Nephron (organoid): ENCODE measurements at regions not wholly inside any gene's neighbourhood (a gene's known extent, or its start where the extent isn't known, plus 50 kb on each side); places are given as distances from the start of the nearest gene placed in this dataset.

Experiments
- H3K27ac Mint-ChIP-seq, 3 experiments: 2 replicates each; pipeline ENCODE4 v1.8.0; 2020; ENCODE audit warnings: mixed read lengths in 3 of 3, mild to moderate bottlenecking in 2 of 3, moderate library complexity in 1 of 3
- H3K27me3 Mint-ChIP-seq: 2 replicates; pipeline ENCODE4 v1.8.0; 2021; ENCODE audit warnings: low read depth, mild to moderate bottlenecking, moderate library complexity, mixed read lengths
- H3K36me3 Mint-ChIP-seq: 2 replicates; pipeline ENCODE4 v1.8.0; 2020; ENCODE audit warnings: low read depth, mixed read lengths
- H3K4me1 Mint-ChIP-seq: 2 replicates; pipeline ENCODE4 v1.8.0; 2020; ENCODE audit warnings: mixed read lengths
- H3K4me3 Mint-ChIP-seq, 3 experiments: 2 replicates each; pipeline ENCODE4 v1.8.0; 2020; ENCODE audit warnings: mild to moderate bottlenecking in 3 of 3, mixed read lengths in 3 of 3, moderate library complexity in 2 of 3
- H3K9me3 Mint-ChIP-seq: 2 replicates; pipeline ENCODE4 v1.8.0; 2020; ENCODE audit warnings: mixed read lengths
- TF ChIP-seq, protein P1 (sequence below), 3 experiments: fragments of 200-600 bp; sonication (generic); IDR thresholded peaks; one replicate each; pipeline ENCODE4 v1.5.0; 2021; ENCODE audit warnings: antibody characterized with exemption in 3 of 3; ENCODE audit not compliant: unreplicated experiment in 3 of 3

GRCh38 chr2:158043181-158043948 lies 58.3 kb upstream of the UPP2 start:
- TF ChIP-seq, protein P1, sequence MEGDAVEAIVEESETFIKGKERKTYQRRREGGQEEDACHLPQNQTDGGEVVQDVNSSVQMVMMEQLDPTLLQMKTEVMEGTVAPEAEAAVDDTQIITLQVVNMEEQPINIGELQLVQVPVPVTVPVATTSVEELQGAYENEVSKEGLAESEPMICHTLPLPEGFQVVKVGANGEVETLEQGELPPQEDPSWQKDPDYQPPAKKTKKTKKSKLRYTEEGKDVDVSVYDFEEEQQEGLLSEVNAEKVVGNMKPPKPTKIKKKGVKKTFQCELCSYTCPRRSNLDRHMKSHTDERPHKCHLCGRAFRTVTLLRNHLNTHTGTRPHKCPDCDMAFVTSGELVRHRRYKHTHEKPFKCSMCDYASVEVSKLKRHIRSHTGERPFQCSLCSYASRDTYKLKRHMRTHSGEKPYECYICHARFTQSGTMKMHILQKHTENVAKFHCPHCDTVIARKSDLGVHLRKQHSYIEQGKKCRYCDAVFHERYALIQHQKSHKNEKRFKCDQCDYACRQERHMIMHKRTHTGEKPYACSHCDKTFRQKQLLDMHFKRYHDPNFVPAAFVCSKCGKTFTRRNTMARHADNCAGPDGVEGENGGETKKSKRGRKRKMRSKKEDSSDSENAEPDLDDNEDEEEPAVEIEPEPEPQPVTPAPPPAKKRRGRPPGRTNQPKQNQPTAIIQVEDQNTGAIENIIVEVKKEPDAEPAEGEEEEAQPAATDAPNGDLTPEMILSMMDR (IDR thresholded peaks at IDR 0.05; ENCODE audit: unreplicated experiment in 3 of 3): no peak
- H3K36me3 Mint-ChIP-seq: no peaks in the 10 kb centered on the region
- H3K27ac Mint-ChIP-seq: peak overlapping the region in 2 of 3 experiments; percentile 36 to 37
- H3K4me3 Mint-ChIP-seq: no peak overlapping the region
- no peaks in the 10 kb centered on the region for H3K9me3 Mint-ChIP-seq
- H3K4me1 Mint-ChIP-seq: peaks cover 68% of the 10 kb centered on the region
- no peaks in the 10 kb centered on the region for H3K27me3 Mint-ChIP-seq

DNA sequence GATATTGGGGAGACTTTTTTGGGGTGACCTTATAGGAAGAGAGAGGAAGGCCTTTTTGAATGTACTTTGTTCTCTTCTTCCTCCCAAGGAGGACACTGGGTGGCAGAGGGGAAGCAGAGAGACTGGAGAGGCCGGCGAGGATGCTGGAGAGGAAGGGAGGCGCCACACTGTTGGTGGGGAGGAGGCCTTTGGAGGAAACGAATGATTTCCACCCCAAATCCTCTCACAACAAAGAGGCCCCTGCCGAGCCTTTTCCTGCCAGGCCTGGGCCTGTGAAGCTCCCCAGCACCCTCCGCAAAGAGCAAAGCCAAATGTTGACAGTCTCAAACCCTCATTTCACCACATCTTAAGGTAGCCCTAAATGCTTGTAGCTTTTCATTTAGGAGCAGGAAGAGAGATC lies 59.0 kb upstream of the UPP2 start:
- TF ChIP-seq, protein P1 (IDR thresholded peaks at IDR 0.05; ENCODE audit: unreplicated experiment in 3 of 3): no peak
- H3K36me3 Mint-ChIP-seq: no peaks in the 10 kb centered on the region
- peak overlapping the region; percentile 36 to 54 (median 37) for H3K27ac Mint-ChIP-seq
- peaks cover 68% of the 10 kb centered on the region for H3K4me1 Mint-ChIP-seq
- H3K9me3 Mint-ChIP-seq: no peaks in the 10 kb centered on the region
- H3K4me3 Mint-ChIP-seq: no peak overlapping the region
- H3K27me3 Mint-ChIP-seq: no peaks in the 10 kb centered on the region

- H3K27me3 Mint-ChIP-seq: no peaks in the 10 kb centered on the region
- H3K4me3 Mint-ChIP-seq: no peak overlapping the region
- H3K27ac Mint-ChIP-seq: peak overlapping the region; percentile 36 to 54 (median 37)
- peaks cover 68% of the 10 kb centered on the region for H3K4me1 Mint-ChIP-seq
- H3K9me3 Mint-ChIP-seq: no peaks in the 10 kb centered on the region
- TF ChIP-seq, protein P1 (IDR thresholded peaks at IDR 0.05; ENCODE audit: unreplicated experiment in 3 of 3): no peak
- no peaks in the 10 kb centered on the region for H3K36me3 Mint-ChIP-seq
These were observed 59.4 kb upstream of the UPP2 start for GRCh38 chr2:158042245-158042644.

DNA sequence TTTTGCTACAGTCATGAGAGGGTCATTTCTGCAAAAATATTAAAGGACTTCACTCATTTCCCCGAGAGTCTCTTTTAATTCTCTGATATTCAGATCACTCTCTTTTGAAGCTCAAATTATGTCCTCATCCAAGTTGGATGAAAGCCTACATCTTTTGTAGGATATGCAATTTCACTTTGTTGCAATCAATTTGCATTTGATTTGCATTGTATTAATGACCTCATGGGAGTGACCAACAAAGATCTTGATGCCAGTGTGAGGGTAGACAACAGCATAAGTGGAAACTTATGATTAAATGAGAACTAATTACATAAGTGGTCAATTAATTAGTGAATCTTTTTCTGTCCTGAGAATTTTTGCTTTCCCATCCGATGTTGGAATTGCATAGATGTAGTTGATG lies 60.3 kb upstream of the UPP2 start:
- H3K4me1 Mint-ChIP-seq: peaks cover 61% of the 10 kb centered on the region
- no peaks in the 10 kb centered on the region for H3K27me3 Mint-ChIP-seq
- H3K36me3 Mint-ChIP-seq: no peaks in the 10 kb centered on the region
- no peak overlapping the region for H3K4me3 Mint-ChIP-seq
- H3K9me3 Mint-ChIP-seq: no peaks in the 10 kb centered on the region
- peak overlapping the region in 1 of 3 experiments; percentile 37 for H3K27ac Mint-ChIP-seq
- TF ChIP-seq, protein P1 (IDR thresholded peaks at IDR 0.05; ENCODE audit: unreplicated experiment in 3 of 3): no peak

DNA sequence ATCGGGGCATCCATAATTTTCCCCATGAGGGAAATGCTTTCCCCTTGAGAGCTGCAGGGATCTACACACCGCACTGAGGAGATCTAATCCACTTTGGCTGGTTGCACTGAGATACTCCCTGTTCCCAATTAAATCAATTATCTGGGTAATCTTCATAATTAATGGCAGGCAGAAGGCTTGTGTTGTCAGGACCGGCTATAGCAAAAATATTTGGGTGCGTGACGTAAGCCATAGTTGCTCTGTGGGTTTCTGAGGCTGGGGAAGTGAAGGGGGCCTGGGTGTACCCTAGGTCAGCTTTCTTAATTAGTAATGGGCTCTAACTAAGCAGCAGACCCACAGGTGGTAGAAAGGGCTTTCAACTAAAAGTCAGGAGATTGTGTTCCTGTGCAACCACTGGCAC lies 62.8 kb upstream of the UPP2 start:
- no peaks in the 10 kb centered on the region for H3K36me3 Mint-ChIP-seq
- TF ChIP-seq, protein P1 (IDR thresholded peaks at IDR 0.05; ENCODE audit: unreplicated experiment in 3 of 3): no peak
- no peaks in the 10 kb centered on the region for H3K9me3 Mint-ChIP-seq
- H3K27me3 Mint-ChIP-seq: no peaks in the 10 kb centered on the region
- H3K4me1 Mint-ChIP-seq: peaks cover 45% of the 10 kb centered on the region
- no peak overlapping the region for H3K4me3 Mint-ChIP-seq
- no peak overlapping the region for H3K27ac Mint-ChIP-seq
